Hepatocyte (in vitro differentiated cells): ENCODE measurements at regions not wholly inside any gene's neighbourhood (a gene's known extent, or its start where the extent isn't known, plus 50 kb on each side); places are given as distances from the start of the nearest gene placed in this dataset.

ENCODE experiments used
- EZH2phosphoT487 ChIP-seq: fragments of 200-600 bp; sonication (generic); IDR thresholded peaks from one replicate; pipeline ENCODE4 v1.6.1; 2018; ENCODE audit warnings: antibody characterized with exemption, mild to moderate bottlenecking, low read depth, moderate library complexity; ENCODE audit not compliant: unreplicated experiment, severe bottlenecking
- TF ChIP-seq, protein P1 (sequence below): fragments of 200-600 bp; sonication (generic); IDR thresholded peaks from 2 replicates; pipeline ENCODE4 v1.5.1; 2016; ENCODE audit warnings: antibody characterized with exemption, mild to moderate bottlenecking; ENCODE audit not compliant: poor library complexity

DNA sequence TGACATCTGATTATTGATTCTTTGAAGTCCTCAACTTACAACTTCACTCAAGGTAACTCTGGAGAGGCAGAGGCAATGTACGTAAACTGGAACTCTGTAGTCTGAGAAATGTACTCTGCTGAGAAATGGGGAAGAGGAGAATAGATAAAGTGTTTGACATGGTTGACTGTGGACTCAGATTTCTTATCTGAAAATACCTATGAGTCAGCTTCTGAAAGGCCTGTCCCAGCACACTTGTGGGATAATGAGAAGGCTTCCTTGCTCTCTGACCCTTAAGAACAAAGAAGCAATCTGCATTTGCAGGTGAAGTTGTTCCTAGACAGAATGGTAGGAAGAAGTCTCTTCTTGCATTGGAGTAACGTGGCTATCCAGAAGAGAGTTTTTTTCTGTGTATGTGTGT is 1573.5 kb downstream of the BRINP3 start:
- TF ChIP-seq EZH2phosphoT487: no peak
- TF ChIP-seq, protein P1, sequence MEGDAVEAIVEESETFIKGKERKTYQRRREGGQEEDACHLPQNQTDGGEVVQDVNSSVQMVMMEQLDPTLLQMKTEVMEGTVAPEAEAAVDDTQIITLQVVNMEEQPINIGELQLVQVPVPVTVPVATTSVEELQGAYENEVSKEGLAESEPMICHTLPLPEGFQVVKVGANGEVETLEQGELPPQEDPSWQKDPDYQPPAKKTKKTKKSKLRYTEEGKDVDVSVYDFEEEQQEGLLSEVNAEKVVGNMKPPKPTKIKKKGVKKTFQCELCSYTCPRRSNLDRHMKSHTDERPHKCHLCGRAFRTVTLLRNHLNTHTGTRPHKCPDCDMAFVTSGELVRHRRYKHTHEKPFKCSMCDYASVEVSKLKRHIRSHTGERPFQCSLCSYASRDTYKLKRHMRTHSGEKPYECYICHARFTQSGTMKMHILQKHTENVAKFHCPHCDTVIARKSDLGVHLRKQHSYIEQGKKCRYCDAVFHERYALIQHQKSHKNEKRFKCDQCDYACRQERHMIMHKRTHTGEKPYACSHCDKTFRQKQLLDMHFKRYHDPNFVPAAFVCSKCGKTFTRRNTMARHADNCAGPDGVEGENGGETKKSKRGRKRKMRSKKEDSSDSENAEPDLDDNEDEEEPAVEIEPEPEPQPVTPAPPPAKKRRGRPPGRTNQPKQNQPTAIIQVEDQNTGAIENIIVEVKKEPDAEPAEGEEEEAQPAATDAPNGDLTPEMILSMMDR: no peak
